T-cell (primary cell): ENCODE measurements at regions not wholly inside any gene's neighbourhood (a gene's known extent, or its start where the extent isn't known, plus 50 kb on each side); places are given as distances from the start of the nearest gene placed in this dataset.
"Not testable (repeated sequence)": the region's sequence is repeated elsewhere in the genome, so short reads cannot be mapped to it uniquely, and the experiment has no call there.

Source experiments
- ATAC-seq, 4 experiments: fragments of 200-7000 bp in 3 of 4; fragments of 150-1000 bp in 1 of 4; cut with Tn5 transposase; replicated peaks in 1 of 4; 1 replicate in 3 of 4; 2 replicates in 1 of 4; pipeline ENCODE4 v1.10.0; 2021; ENCODE audit warnings: moderate library complexity in 3 of 4, mild to moderate bottlenecking in 2 of 4, moderate number of reproducible peaks in 1 of 4
- CTCF ChIA-PET, 2 donors: fragments of 300-600 bp; sonication (Branson Sonifier 250); formaldehyde crosslinking; loops; one replicate each; lab custom pipeline; 2022; ENCODE audit warnings: antibody characterized with exemption in 2 of 2; lab: Charles Lee
- POLR2A ChIA-PET, 2 donors: fragments of 300-600 bp; sonication (Branson Sonifier 250); formaldehyde crosslinking; loops; one replicate each; lab custom pipeline; 2022; ENCODE audit warnings: antibody characterized with exemption in 2 of 2; lab: Charles Lee
- DNase-seq, 35 experiments: peaks; one replicate each; pipeline versions ENCODE4 v3.0.0 to v3.0.0-alpha.2; 2013 to 2023
- H3K27ac ChIP-seq: one replicate; pipeline ENCODE4 v1.5.1; 2013; ENCODE audit warnings: low read length
- H3K27me3 ChIP-seq, 2 experiments: replicated peaks in 1 of 2; 1 replicate in 1 of 2; 2 replicates in 1 of 2; pipeline versions ENCODE4 v1.6.1 to v1.7.0; 2013; ENCODE audit warnings: low read length in 1 of 2, mixed read lengths in 1 of 2; ENCODE audit not compliant: control insufficient read depth in 2 of 2, insufficient read depth in 2 of 2; ENCODE audit errors: extremely low read depth in 1 of 2
- H3K36me3 ChIP-seq, 2 donors: 1 replicate in 1 of 2; 2 replicates in 1 of 2; pipeline versions ENCODE4 v1.6.1 to v1.7.0; 2013; ENCODE audit warnings: low read length in 1 of 2; ENCODE audit not compliant: control insufficient read depth in 2 of 2, insufficient read depth in 1 of 2; ENCODE audit errors: extremely low read depth in 1 of 2
- H3K4me1 ChIP-seq, 2 experiments: 1 replicate in 1 of 2; 2 replicates in 1 of 2; pipeline versions ENCODE4 v1.6.1 to v1.7.0; 2013; ENCODE audit warnings: low read length in 2 of 2, mixed read lengths in 1 of 2; ENCODE audit not compliant: insufficient read depth in 2 of 2, control insufficient read depth in 1 of 2; ENCODE audit errors: extremely low read depth in 1 of 2
- H3K4me3 ChIP-seq, 2 donors: 1 replicate in 1 of 2; 2 replicates in 1 of 2; pipeline versions ENCODE4 v1.5.1 to v1.7.0; 2013; ENCODE audit warnings: mild to moderate bottlenecking in 2 of 2, low read length in 1 of 2, moderate library complexity in 1 of 2; ENCODE audit not compliant: control insufficient read depth in 1 of 2; ENCODE audit errors: extremely low read depth in 1 of 2
- H3K9me3 ChIP-seq: 2 replicates; pipeline ENCODE4 v1.7.0; 2013
- H3K27ac Mint-ChIP-seq, 2 donors: one replicate each; pipeline ENCODE4 v1.8.0; 2020 to 2021; ENCODE audit warnings: mild to moderate bottlenecking in 2 of 2, mixed read lengths in 2 of 2
- H3K27me3 Mint-ChIP-seq, 2 donors: one replicate each; pipeline ENCODE4 v1.8.0; 2021 to 2022; ENCODE audit warnings: mixed read lengths in 2 of 2
- H3K36me3 Mint-ChIP-seq: one replicate; pipeline ENCODE4 v1.8.0; 2021; ENCODE audit warnings: mixed read lengths
- H3K4me1 Mint-ChIP-seq, 3 donors: one replicate each; pipeline ENCODE4 v1.8.0; 2020 to 2022; ENCODE audit warnings: mixed read lengths in 3 of 3, mild to moderate bottlenecking in 1 of 3
- H3K4me3 Mint-ChIP-seq, 3 donors: one replicate each; pipeline ENCODE4 v1.8.0; 2020 to 2022; ENCODE audit warnings: mild to moderate bottlenecking in 3 of 3, mixed read lengths in 3 of 3, moderate library complexity in 3 of 3
- H3K9me3 Mint-ChIP-seq, 3 donors: one replicate each; pipeline ENCODE4 v1.8.0; 2020 to 2022; ENCODE audit warnings: mixed read lengths in 3 of 3
- WGBS: methylation state at CpG from one replicate; pipeline ENCODE4 v1.1.5; 2013; ENCODE audit warnings: missing lambda C conversion rate; ENCODE audit not compliant: insufficient coverage; 5-methylcytosine and 5-hydroxymethylcytosine counted together

GRCh38 chr3:31094048-31094447, 199.6 kb upstream of the GADL1 start:
- Histone ChIP-seq H3K4me3 (no peak overlapping the region), H3K9me3 (no peaks in the 10 kb centered on the region), H3K4me1 (no peaks in the 10 kb centered on the region), H3K27me3 (no peaks in the 10 kb centered on the region), H3K27ac (no peak overlapping the region), H3K36me3 (no peaks in the 10 kb centered on the region)
- ATAC-seq (no peak), DNase-seq (no peak)
- Mint-ChIP-seq H3K36me3 (no peaks in the 10 kb centered on the region), H3K27me3 (no peaks in the 10 kb centered on the region), H3K9me3 (no peaks in the 10 kb centered on the region), H3K27ac (no peak overlapping the region), H3K4me3 (no peak overlapping the region), H3K4me1 (peaks cover 7 to 11% (median 9%) of the 10 kb centered on the region in 3 donors)
- no CpG with 5 or more reads among the region's 4 CpGs for WGBS
- POLR2A ChIA-PET = no interaction called here
- CTCF ChIA-PET = no interaction called here

DNA sequence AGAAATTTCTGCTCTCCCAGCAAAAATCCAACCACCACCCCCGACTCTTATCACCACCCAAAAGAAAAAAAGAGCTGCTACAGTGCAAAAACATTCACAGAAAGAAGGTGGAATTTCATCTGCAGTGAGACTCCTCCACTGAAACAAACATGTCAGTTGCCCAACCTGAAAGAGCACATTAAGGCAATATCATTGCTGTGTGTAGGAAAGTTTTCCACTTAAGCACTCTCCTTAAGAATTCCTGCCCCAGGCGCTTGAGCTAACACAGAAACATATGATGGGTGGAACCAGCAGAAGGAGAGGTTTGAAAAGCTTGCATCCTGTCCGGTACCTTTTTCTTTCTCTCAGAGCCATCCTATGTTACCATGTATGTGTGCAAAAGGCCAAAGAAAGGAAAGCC, 200.8 kb upstream of the GADL1 start:
- ATAC-seq (no peak), DNase-seq (no peak)
- no peak overlapping the region for H3K27ac ChIP-seq
- ChIA-PET CTCF (no interaction called here), POLR2A (no interaction called here)
- no peaks in the 10 kb centered on the region for H3K27me3 Mint-ChIP-seq
- H3K4me1 Mint-ChIP-seq = peaks cover 7 to 11% (median 9%) of the 10 kb centered on the region in 3 donors
- H3K4me3 ChIP-seq = no peak overlapping the region
- WGBS = no CpG with 5 or more reads among the region's 3 CpGs
- H3K9me3 ChIP-seq = no peaks in the 10 kb centered on the region
- H3K36me3 Mint-ChIP-seq = no peaks in the 10 kb centered on the region
- H3K9me3 Mint-ChIP-seq = no peaks in the 10 kb centered on the region
- H3K36me3 ChIP-seq = no peaks in the 10 kb centered on the region
- H3K4me3 Mint-ChIP-seq = no peak overlapping the region
- H3K4me1 ChIP-seq = no peaks in the 10 kb centered on the region
- no peaks in the 10 kb centered on the region for H3K27me3 ChIP-seq
- no peak overlapping the region for H3K27ac Mint-ChIP-seq

- H3K27ac ChIP-seq = no peak overlapping the region
- CTCF ChIA-PET = no interaction called here
Observed at GRCh38 chr3:31096661-31097395, 202.4 kb upstream of the GADL1 start.

GRCh38 chr3:31100519-31100918, 206.1 kb upstream of the GADL1 start:
- Histone ChIP-seq H3K4me1 (no peaks in the 10 kb centered on the region), H3K27me3 (no peaks in the 10 kb centered on the region), H3K36me3 (no peaks in the 10 kb centered on the region), H3K4me3 (no peak overlapping the region), H3K27ac (no peak overlapping the region), H3K9me3 (no peaks in the 10 kb centered on the region)
- no CpG with 5 or more reads among the region's 1 CpG for WGBS
- Mint-ChIP-seq H3K4me3 (no peak overlapping the region), H3K4me1 (peaks cover 7 to 13% (median 9%) of the 10 kb centered on the region in 3 donors), H3K9me3 (no peaks in the 10 kb centered on the region), H3K27ac (no peak overlapping the region), H3K36me3 (peaks cover 5% of the 10 kb centered on the region), H3K27me3 (no peaks in the 10 kb centered on the region)
- ATAC-seq (no peak), DNase-seq (no peak)
- ChIA-PET POLR2A (no interaction called here), CTCF (no interaction called here)

More at GRCh38 chr3:31096661-31097395, 202.4 kb upstream of the GADL1 start:
- H3K9me3 ChIP-seq = no peaks in the 10 kb centered on the region
- ATAC-seq = no peak
- peaks cover 7 to 13% (median 9%) of the 10 kb centered on the region in 3 donors for H3K4me1 Mint-ChIP-seq
- H3K27me3 ChIP-seq = no peaks in the 10 kb centered on the region
- no peaks in the 10 kb centered on the region for H3K4me1 ChIP-seq
- no peaks in the 10 kb centered on the region for H3K36me3 ChIP-seq
- POLR2A ChIA-PET = no interaction called here
- no peak for DNase-seq
- H3K4me3 ChIP-seq = no peak overlapping the region
- no peak overlapping the region for H3K27ac Mint-ChIP-seq
- H3K4me3 Mint-ChIP-seq = no peak overlapping the region
- H3K36me3 Mint-ChIP-seq = peaks cover 4% of the 10 kb centered on the region
- WGBS = 43% methylated on average over 1 of the region's 5 CpGs
- no peaks in the 10 kb centered on the region for H3K27me3 Mint-ChIP-seq
- H3K9me3 Mint-ChIP-seq = no peaks in the 10 kb centered on the region

- H3K27me3 Mint-ChIP-seq, H3K4me3 ChIP-seq, POLR2A ChIA-PET, H3K9me3 ChIP-seq, H3K4me1 ChIP-seq, H3K36me3 ChIP-seq, H3K36me3 Mint-ChIP-seq, DNase-seq, CTCF ChIA-PET, H3K9me3 Mint-ChIP-seq, H3K27ac ChIP-seq, H3K27me3 ChIP-seq, ATAC-seq, H3K27ac Mint-ChIP-seq, H3K4me3 Mint-ChIP-seq: not testable (repeated sequence)
- H3K4me1 Mint-ChIP-seq = peaks cover 6 to 14% (median 7%) of the 10 kb centered on the region in 3 donors
- WGBS = no CpG with 5 or more reads among the region's 1 CpG
Observed at GRCh38 chr3:31101285-31101684, 206.8 kb upstream of the GADL1 start.

GRCh38 chr3:31102196-31102879, 207.9 kb upstream of the GADL1 start:
- Mint-ChIP-seq H3K4me1 (peaks cover 2 to 6% (median 4%) of the 10 kb centered on the region in 3 donors), H3K36me3 (peaks cover 5% of the 10 kb centered on the region), H3K27me3 (no peaks in the 10 kb centered on the region), H3K9me3 (no peaks in the 10 kb centered on the region), H3K4me3 (no peak overlapping the region), H3K27ac (no peak overlapping the region)
- Histone ChIP-seq H3K4me1 (no peaks in the 10 kb centered on the region), H3K27ac (no peak overlapping the region), H3K27me3 (no peaks in the 10 kb centered on the region), H3K4me3 (no peak overlapping the region), H3K36me3 (no peaks in the 10 kb centered on the region), H3K9me3 (no peaks in the 10 kb centered on the region)
- no peak for ATAC-seq
- ChIA-PET CTCF (no interaction called here), POLR2A (no interaction called here)
- DNase-seq = no peak
- no CpG with 5 or more reads among the region's 8 CpGs for WGBS
